ENCODE measurements at regions not wholly inside any gene's neighbourhood (a gene's known extent, or its start where the extent isn't known, plus 50 kb on each side); places are given as distances from the start of the nearest gene placed in this dataset.
"Not testable (repeated sequence)": the region's sequence is repeated elsewhere in the genome, so short reads cannot be mapped to it uniquely, and the experiment has no call there.

DNA sequence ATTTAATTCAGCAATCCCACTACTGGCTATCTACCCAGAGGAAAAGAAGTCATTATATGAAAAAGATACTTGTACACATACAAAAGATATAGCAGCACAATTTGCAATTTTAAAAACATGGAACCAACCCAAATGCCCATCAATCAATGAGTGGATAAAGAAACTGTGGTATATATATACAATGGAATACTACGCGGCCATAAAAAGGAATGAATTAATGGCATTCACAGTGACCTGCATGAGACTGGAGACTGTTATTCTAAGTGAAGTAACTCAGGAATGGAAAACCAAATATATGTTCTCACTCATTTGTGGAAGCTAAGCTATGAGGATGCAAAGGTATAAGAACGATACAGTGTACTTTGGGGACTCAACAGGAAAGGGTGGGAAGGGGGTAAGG lies 102.8 kb upstream of the KCNMA1 start:
- DNase-seq, result not testable (repeated sequence)

DNA sequence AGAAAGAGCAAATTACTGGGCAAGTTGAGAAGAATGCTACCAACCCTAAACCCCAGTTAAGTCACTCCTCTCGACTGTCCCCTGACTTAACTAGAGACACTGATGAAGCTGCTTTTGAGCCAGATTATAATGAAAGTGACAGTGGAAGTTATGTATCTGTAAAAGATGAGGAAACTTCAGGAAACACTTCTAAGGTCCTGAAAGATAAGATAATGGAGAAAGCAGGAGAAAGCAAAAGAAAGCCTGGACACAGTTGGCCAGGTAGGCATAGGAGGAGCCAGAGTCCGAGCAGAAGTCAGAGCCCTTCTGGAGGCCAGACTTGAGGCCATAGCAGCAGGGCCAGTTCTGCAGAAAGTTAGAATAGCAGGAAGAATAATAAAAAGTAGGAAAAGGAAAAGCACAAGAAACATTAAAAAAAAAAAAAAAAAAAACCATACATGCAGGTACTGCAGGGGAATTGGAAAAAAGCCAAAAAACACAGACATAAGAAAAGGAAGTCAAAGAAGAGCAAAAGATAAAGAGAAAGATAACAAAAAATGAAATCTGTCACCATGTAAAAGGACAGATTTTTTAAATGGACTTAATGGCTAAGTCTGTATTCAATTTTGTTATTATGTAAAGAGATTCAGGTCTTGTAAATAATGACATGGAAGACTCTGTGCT lies 101.0 kb upstream of the KCNMA1 start:
- DNase-seq, result no peak

DNA sequence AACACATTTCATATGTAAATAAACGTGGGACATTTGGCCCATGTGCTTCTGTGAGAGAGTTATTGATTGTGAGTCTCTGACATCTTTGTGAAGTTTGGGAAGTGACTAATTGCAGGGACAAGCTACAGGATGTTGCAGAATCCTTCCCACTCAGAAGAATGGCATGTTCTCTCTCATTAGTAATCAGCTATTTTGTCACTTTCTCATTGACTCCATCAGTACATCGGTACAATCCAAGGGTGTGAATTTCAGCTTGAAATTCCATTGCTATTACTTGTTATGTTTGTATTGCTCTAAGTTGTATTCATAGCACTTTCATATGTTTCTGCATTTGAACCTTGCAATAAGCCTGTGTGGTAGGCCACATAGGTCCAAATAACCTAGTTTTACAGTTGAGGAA lies 100.0 kb upstream of the KCNMA1 start:
- DNase-seq, result peak; percentile 96

DNA sequence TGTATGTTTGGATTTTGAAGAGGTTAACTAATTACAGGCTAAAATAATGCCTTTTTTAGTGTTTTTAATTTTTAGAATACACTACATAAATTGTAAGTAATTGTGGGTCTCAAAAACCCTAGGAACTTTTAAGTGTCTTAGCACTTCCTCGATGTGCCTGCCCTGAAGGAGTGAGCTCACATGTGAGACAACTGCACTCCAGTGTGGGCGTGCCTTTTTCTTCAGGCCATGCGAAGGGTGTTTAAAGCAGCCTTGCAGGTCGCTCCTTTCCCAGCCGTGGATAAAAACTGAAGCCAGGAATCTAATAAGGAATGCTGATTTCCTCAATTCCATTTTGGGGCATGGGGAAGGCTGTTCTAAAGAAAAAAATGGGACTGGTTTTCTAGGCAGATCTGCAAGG lies 97.5 kb upstream of the KCNMA1 start:
- DNase-seq, result not testable (repeated sequence)

DNA sequence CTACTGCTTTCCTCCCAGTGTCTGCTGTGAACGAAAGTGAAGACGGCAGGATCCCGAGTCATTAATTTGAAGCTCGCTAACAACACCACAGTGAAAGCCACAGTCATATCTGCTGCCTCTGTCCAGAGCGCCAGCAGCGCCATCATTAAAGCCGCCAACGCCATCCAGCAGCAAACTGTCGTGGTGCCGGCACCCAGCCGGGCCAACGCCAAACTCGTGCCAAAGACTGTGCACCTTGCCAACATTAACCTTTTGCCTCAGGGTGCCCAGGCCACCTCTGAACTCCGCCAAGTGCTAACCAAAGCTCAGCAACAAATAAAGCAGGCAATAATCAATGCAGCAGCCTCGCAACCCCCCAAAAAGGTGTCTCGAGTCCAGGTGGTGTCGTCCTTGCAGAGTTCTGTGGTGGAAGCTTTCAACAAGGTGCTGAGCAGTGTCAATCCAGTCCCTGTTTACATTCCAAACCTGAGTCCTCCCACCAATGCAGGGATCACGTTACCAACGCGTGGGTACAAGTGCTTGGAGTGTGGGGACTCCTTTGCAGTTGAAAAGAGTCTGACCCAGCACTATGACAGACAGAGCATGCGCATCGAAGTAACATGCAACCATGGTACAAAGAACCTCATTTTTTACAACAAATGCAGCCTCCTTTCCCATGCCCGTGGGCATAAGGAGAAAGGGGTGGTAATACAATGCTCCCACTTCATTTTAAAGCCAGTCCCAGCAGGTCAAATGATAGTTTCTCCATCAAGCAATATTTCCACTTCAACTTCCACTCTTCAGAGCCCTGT lies 94.8 kb upstream of the KCNMA1 start:
- DNase-seq, result no peak

DNA sequence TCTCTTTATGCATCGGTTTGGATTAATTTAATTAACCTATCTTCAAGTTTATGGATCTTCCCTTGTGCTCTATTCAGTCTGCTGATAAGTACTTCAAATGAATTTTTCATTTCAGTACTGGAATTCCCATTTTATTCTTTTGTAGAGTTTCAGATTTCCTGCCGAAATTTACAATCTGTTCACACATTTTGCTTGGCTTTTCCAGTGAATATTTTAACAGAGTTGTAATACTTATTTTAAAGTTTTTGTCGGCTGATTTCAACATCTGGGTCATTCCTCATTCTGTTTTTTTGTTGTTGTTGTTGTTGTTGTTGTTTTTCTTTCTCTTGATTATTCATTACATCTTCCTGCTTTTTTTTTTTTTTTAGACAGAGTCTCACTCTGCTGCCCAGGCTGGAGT lies 89.9 kb upstream of the KCNMA1 start:
- DNase-seq, result no peak

DNA sequence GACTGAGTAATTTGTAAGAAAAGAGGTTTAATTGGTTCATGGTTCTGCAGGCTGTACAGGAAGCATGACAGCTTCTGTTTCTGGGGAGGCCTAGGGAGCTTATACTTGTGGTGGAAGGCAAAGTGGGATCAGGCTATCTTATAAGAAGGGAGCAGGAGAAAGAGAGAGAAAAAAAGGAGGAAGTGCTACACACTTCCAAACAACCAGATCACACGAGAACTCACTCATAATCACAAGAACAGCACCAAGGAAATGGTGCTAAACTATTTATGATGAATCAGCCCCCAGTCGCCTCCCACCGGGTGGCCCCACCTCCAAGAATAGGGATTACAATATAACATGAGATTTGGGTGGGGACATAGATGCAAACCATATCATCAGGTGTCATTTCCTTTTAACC lies 89.1 kb upstream of the KCNMA1 start:
- DNase-seq, result no peak

DNA sequence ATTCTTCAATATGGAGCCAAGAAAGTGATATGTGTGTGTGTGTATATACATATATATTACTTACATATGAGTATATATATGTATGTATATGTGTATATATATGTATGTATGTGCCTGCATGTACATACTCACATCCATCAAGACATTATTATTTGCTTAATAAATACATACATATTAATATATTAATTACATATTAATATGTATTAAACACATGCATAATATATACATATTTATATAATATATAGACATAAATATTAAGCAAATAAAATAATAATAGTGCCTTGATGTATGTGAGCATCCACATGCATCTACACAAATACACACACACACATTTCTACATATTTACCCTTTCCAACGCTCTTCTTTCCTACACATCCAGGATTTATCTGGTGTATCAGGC lies 88.7 kb upstream of the KCNMA1 start:
- no peak for DNase-seq

DNA sequence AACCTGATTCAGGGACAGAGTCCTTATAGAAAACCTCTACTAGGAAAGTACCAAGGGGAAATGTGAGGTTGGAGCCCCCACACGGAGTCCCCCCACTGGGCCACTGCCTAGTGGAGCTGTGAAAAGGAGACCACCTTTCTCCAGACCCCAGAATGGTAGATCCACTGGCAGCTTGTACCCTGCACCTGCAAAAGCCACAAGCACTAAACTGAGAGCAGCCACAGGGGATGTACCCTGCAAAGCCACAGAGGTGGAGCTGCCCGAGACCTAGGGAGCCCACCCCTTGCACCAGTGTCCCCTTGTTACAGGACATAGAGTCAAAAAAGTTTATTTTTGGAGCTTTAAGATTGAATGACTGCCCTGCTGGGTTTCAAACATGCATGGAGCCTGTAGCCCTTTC lies 87.2 kb upstream of the KCNMA1 start:
- DNase-seq, result no peak

DNA sequence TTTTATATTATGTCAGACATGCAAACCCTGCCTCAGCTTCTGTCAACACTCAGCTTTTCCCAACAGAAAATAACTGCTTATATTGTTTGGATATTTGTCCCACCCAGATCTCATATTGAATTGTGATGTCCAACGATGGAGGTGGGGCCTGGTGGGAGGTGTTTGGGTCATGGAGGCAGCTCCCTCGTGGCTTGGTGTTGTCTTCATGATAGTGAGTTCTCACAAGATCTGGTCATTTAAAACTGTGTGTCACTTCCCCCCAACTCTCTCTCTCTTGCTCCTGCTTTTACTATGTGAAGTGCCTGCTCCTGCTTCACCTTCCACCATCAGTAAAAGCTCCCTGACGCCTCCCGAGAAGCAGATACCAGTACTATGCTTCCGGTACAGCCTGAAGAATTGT lies 85.8 kb upstream of the KCNMA1 start:
- DNase-seq, result no peak

DNA sequence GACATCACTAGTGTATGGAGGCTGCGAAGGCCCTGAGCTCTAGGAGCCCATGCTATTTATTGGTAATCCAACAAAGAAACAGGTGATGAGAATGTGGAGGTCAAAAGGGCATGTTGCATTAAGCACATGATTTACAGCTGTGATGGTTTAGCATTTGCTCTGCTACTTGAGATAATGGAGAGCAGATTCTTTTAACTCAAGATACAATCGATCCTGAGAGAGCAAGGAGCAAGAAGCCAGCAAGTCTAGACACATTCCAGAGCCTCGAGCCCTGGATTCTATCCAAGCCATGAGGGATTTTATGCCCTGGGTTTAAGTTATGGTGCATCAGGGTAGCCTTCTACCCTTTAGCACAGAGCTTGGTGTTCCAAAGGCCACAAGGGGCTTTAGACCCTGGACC lies 85.3 kb upstream of the KCNMA1 start:
- peak; percentile 62 for DNase-seq

DNA sequence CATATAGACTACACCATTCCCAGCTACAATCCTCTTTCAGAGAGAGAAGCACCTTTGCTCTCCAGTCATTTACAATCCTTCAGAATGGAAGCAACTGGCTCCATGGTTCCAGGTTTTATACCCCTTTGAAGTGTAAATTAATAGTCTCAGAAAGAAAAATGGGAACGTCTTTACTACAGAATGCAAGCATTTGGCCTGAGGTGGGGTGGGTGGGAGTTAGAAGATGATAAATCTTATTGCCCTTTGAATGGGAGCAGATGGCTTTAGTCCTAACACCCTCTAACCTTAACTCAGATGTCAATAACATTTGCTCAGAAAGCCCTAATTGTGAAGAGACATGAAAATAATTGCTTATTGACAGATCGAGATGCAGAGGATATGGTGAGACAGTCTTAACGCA lies 84.2 kb upstream of the KCNMA1 start:
- no peak for DNase-seq

DNA sequence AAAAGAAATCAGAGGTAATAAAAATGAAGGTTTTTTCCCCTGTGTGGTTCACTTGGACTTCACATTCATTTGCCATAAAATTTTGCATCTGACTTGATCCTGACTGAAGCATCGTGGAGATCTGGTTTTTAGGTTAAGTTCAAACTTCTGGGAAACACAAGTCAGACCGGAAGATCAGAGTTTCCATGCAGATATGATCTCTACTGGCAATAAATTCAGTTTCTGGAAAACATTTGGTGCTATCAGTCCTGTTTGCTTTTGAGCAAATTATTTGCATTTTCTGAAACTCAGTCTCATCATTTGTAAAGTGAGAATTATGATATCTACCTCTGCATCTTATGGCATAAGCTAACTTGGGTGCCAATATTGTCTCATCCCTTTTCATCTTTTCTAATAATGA lies 81.3 kb upstream of the KCNMA1 start:
- DNase-seq, result no peak

DNA sequence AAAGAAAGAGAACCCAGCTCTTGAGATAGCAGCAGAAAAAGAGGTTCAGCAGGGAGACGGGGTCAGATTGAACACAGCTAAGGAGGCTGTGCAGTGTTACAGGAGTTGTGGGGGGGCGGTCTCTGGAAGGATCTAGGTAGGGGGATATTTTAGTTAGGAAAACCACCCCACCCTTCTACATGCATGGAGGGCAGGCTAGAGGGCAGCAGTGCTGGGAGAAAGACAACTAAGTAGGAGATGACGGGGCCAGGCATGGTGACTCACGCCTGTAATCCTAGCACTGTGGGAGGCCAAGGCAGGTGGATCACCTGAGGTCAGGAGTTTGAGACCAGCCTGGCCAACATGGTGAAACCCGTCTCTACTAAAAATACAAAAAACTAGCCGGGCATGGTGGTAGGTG lies 80.7 kb upstream of the KCNMA1 start:
- DNase-seq, result not testable (repeated sequence)

DNA sequence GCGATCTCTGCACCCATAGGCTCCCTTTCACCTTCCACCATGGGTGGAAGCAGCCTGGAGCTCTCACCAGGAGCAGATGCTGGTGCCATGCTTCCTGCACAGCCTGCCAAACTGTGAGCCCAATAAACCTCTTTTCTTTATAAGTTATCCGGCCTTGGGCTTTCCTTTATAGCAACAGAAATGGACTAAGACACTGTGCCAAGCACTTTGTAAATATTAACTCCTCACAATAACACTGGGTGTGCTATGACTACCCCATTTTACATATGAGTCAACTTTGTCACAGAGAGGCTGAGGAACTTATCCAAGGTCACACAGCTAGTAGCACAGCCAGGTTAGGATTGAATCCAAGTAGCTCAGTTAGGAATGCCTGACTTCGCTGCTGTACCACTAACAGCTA lies 79.7 kb upstream of the KCNMA1 start:
- no peak for DNase-seq

DNA sequence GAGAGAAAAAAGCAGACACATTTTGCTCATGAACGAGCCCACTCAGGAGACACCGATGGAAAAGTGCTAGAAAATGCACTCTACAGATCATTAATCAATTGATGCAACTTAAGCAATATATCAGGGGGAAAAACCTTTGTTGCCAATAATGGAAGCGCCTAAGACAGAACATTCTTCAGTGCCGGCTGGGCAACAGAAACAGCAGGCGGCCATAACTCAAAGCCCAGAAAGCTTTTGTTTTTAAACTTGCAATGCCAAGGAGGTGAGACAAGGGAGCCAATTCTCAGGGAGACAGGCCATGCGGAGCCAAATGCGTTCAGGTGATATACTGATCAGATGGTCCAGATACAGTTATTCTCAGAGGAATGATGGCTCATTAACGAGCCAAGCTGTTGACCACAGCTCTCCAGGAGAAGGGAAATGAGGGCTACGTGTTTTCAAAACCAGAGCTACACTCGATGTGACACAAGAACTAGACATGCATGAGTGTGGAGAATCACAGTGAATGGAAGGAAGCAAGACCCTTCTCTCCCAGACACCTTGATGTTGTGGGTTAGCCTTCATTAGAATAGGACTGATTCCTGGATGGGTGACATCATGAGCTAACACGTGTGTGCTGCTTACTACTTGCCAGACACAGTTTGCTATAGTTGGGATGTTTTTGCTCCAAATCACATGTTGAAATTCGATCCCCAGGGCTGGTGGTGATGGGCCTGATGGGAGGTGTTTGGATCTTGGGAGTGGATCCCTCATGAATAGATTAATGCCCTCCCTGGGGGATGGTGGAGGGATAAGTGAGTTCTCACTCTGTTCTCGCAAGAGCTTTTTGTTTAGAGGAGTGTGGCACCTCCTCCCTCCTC lies 79.1 kb upstream of the KCNMA1 start:
- no peak for DNase-seq

DNA sequence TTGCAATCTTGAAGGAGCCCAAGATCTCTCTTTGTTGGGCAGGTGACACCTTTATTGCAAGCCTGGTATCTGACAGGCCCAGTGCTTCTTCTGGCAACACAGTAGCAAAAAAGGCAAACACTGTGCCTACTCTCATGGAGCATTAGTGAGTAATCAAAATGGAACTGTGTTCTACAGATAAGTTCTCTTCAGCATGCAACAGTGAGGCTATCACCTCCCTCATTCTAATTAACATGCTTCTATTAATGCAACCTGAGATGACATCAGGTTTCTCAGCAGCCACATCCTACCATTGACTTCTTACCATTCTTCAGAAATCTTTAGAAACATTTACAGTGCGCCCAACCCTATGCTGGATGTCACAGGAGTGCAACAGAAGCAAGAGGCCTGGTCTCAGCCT lies 77.9 kb upstream of the KCNMA1 start:
- no peak for DNase-seq

DNA sequence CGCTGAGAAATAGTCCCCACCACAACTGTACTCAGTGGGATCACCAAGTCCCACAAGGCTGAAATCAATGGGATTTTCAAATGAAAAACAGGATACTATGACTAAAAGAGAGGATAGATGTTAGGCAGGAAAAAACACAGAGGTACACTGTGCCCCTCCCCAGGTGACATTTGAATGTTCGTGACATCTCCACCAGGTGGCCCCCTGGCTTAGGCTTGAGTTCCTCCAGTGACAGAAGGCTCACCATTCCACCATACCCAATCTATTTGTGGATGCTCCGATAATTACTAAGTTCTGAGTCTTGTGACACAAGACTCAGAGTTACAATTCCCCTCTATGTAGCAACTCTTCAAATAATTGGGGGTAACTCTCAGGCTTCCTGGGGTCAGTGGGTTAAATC lies 77.5 kb upstream of the KCNMA1 start:
- no peak for DNase-seq

DNA sequence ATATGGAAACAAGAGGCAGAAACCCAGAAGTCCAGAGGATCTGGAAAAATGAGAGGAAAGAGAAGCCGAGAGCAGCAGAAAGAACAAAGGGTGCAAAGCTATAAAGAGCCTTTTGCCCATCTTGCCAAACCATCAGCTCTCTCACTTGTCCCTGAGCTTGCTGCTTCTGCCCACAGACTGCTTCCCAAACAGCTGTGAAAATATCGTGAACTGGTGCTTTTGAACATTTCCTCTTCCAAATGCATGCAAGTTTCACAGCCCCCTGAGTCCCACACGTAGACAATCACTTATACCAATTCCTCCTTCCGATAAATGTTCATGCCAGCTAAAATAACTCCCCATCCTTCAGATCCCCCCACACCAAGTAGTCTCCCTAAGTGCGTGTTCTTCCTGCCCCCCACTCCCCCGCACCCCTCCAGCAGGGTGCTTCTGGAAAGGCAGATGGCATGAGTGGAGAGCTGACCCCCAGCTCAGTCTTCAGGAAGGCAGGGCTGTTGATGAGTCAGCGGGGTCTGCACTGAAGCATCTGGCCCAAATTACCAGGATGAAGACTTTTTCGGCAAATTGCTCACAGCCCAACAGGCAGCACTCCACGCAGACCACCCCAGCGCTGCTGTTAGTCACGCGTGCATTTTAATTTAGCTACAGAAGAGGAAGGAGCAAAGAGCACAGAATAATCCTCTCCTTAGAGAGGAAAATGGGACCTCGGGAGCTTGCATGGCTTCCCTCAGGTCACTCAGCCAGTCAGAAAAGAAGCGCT lies 76.1 kb upstream of the KCNMA1 start:
- DNase-seq, result peak; percentile 48

DNA sequence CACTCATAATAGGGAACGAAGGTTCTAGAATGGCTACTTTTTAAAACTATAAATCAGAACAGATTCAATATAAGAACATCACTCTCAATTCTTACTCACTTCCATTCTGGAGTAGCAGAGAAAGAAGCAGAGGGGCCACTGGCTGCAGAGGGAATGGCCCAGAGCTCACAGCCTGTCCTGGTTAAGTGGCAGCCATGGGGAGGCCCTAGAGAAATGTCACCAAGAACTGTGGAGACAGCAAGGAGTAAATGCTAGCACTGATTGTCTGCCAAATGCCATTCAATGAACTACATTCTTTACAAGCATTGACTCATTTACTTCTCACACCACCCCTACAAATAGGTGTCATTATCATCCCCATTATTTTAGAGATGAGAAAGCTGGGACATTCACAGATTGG lies 74.6 kb upstream of the KCNMA1 start:
- DNase-seq, result no peak

DNA sequence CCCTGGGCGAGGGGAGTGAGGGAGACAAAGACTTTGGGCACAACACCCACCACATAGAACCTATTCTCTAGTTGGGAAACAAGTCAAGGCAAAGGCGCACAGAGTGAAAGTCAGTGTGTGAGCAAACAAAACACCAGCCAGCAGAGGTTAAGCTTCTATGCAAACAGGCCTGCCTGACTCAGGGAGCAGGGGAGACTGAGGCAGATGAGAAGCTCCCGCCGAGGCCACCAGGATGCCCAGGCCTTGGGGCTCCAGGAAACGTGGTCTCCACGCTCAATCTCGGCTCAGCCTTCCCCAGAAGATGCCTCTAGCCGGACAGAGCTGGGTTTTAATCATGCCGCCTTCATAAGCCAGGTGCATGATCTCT lies 74.1 kb upstream of the KCNMA1 start:
- DNase-seq, result no peak

DNA sequence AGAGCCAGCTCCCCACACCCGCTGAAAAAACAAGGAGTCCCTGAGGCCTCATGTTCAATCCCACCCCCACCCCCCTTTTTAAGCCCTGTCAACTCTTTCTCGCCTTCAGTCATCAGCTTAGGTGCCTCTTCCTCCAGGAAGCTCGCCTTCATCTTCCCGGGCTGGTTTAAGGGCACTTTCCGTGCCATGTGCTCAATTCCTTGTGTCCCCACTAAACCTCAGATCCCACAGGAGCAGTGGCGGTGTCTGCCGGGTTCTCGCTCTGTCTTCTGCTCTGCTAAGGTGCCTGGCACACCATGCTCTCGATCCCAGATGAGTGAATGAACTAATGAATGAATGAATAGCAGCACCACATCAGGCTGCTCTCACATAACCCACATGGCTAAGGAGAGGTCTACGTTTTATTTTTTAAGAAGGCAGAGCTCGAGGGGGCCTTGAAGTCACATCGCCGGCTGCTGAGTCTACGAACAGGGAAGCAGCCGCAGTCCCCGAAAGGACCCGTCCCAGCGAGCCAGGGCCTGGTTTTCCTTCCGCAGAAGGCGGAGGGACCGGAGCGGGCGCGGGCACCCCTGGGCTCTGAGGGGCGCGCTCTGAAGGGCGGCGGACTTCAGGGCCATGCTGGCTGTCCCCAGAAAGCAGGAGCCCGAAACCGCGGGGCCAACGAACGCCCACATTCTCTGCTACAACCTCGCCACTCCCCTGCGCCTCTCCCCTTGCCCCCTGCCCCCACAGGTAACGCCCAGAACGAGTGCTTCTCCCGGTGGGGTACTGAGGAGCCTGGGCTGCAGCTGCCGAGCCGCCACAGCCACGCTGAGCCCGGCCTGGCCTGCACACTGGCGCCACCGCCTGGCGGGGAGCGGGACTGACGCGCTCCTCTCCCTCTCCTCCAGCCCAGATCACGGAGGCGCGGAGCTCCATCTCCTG lies 73.4 kb upstream of the KCNMA1 start:
- DNase-seq, result peak; percentile 64

Data from EL (cell line).